Breast epithelium (tissue), 4 donors: ENCODE measurements at regions not wholly inside any gene's neighbourhood (a gene's known extent, or its start where the extent isn't known, plus 50 kb on each side); places are given as distances from the start of the nearest gene placed in this dataset.

ENCODE experiments used
- DNase-seq, 2 donors: peaks; one replicate each; pipeline ENCODE4 v3.0.0-alpha.2; 2019; ENCODE audit warnings: low spot score in 2 of 2
- H3K27ac ChIP-seq, 2 donors: fragments of 200-600 bp; sonication (generic) in 1 of 2; one replicate each; pipeline ENCODE4 v1.5.1; 2016 to 2019; ENCODE audit warnings: mild to moderate bottlenecking in 1 of 2
- H3K27me3 ChIP-seq, 2 donors: fragments of 200-600 bp; sonication (generic) in 1 of 2; one replicate each; pipeline versions ENCODE4 v1.5.1 to v1.6.0; 2017 to 2019; ENCODE audit warnings: control low read depth in 1 of 2, mild to moderate bottlenecking in 1 of 2
- H3K36me3 ChIP-seq: fragments of 200-600 bp; one replicate; pipeline ENCODE4 v1.5.1; 2019
- H3K4me1 ChIP-seq, 2 donors: fragments of 200-600 bp; sonication (generic); one replicate each; pipeline ENCODE4 v1.5.1; 2016 to 2019; ENCODE audit warnings: control low read depth in 1 of 2
- H3K4me3 ChIP-seq, 3 donors: fragments of 200-600 bp; sonication (generic); 1 replicate in 2 of 3; 2 replicates in 1 of 3; pipeline ENCODE4 v1.5.1; 2016 to 2019; ENCODE audit warnings: mild to moderate bottlenecking in 3 of 3, moderate library complexity in 2 of 3
- H3K9me3 ChIP-seq, 2 donors: fragments of 200-600 bp; sonication (generic) in 1 of 2; one replicate each; pipeline ENCODE4 v1.5.1; 2016 to 2019; ENCODE audit warnings: control low read depth in 1 of 2
- CTCF ChIP-seq, 3 donors: fragments of 450-650 bp; IDR thresholded peaks; one replicate each; pipeline ENCODE4 v1.5.1; 2016 to 2017; ENCODE audit warnings: antibody characterized with exemption in 3 of 3, mild to moderate bottlenecking in 3 of 3, moderate library complexity in 3 of 3
- POLR2A ChIP-seq: fragments of 450-650 bp; IDR thresholded peaks from one replicate; pipeline ENCODE4 v1.6.1; 2016; ENCODE audit warnings: antibody characterized with exemption, mild to moderate bottlenecking, moderate library complexity
- POLR2AphosphoS5 ChIP-seq, 3 donors: sonication (generic); formaldehyde crosslinking; IDR thresholded peaks; one replicate each; pipeline ENCODE4 v1.6.1; 2017; ENCODE audit warnings: antibody characterized with exemption in 3 of 3
- intact Hi-C: fragments of 100-400 bp; cut with DNase I; formaldehyde crosslinking; loops from one replicate; pipeline ENCODE4 v1.15.1; 2023; ENCODE audit warnings: low total_unique reads

GRCh38 chr5:78706825-78707224 lies 58.3 kb upstream of the LHFPL2 start:
- no peak for DNase-seq
- Histone ChIP-seq H3K27me3 (no peaks in the 10 kb centered on the region), H3K9me3 (no peaks in the 10 kb centered on the region), H3K4me1 (no peaks in the 10 kb centered on the region), H3K36me3 (no peaks in the 10 kb centered on the region), H3K27ac (no peak overlapping the region), H3K4me3 (no peak overlapping the region)
- intact Hi-C loops: no loop called here
- no peak for TF ChIP-seq POLR2AphosphoS5 (IDR thresholded peaks at IDR 0.05)
- TF ChIP-seq POLR2A: no peak
- no peak for TF ChIP-seq CTCF (IDR thresholded peaks at IDR 0.05)

- no peaks in the 10 kb centered on the region for H3K9me3 ChIP-seq
- TF ChIP-seq POLR2A: no peak
- TF ChIP-seq POLR2AphosphoS5 (IDR thresholded peaks at IDR 0.05): no peak
- no peak for TF ChIP-seq CTCF (IDR thresholded peaks at IDR 0.05)
- H3K4me1 ChIP-seq: no peaks in the 10 kb centered on the region
- no peaks in the 10 kb centered on the region for H3K36me3 ChIP-seq
- no peak for DNase-seq
- H3K27me3 ChIP-seq: no peaks in the 10 kb centered on the region
- H3K27ac ChIP-seq: no peak overlapping the region
- intact Hi-C loops: no loop called here
- H3K4me3 ChIP-seq: no peak overlapping the region
Measured at GRCh38 chr5:78706381-78706780, 57.8 kb upstream of the LHFPL2 start.

GRCh38 chr5:78705826-78706225 lies 57.3 kb upstream of the LHFPL2 start:
- no peak for TF ChIP-seq POLR2A
- no peak for TF ChIP-seq CTCF (IDR thresholded peaks at IDR 0.05)
- TF ChIP-seq POLR2AphosphoS5 (IDR thresholded peaks at IDR 0.05): no peak
- Histone ChIP-seq H3K4me3 (no peak overlapping the region), H3K36me3 (no peaks in the 10 kb centered on the region), H3K27ac (no peak overlapping the region), H3K9me3 (no peaks in the 10 kb centered on the region), H3K27me3 (no peaks in the 10 kb centered on the region), H3K4me1 (no peaks in the 10 kb centered on the region)
- DNase-seq: no peak
- intact Hi-C loops: no loop called here

- intact Hi-C loops: no loop called here
- DNase-seq: no peak
- H3K27me3 ChIP-seq: no peaks in the 10 kb centered on the region
- H3K36me3 ChIP-seq: no peaks in the 10 kb centered on the region
- no peak overlapping the region for H3K4me3 ChIP-seq
- peak overlapping the region; percentile 9 to 17 for H3K27ac ChIP-seq
- TF ChIP-seq CTCF (IDR thresholded peaks at IDR 0.05): no peak
- no peak for TF ChIP-seq POLR2A
- no peak for TF ChIP-seq POLR2AphosphoS5 (IDR thresholded peaks at IDR 0.05)
- peaks cover 0 to 5% of the 10 kb centered on the region in 2 donors for H3K4me1 ChIP-seq
- no peaks in the 10 kb centered on the region for H3K9me3 ChIP-seq
Measured at GRCh38 chr5:78701795-78702410, 53.3 kb upstream of the LHFPL2 start.

- Histone ChIP-seq H3K27me3 (no peaks in the 10 kb centered on the region), H3K27ac (peak overlapping the region; percentile 76 to 77), H3K9me3 (peaks cover 0 to 4% of the 10 kb centered on the region in 2 donors), H3K4me3 (no peak overlapping the region), H3K4me1 (peaks cover 0 to 5% of the 10 kb centered on the region in 2 donors), H3K36me3 (no peaks in the 10 kb centered on the region)
- intact Hi-C loops: no loop called here
- TF ChIP-seq POLR2A (no peak), POLR2AphosphoS5 (IDR thresholded peaks at IDR 0.05) (peak in 1 of 3 donors; percentile 7)
- peak in 1 of 2 donors; percentile 85 for DNase-seq
Measured at GRCh38 chr5:78699552-78700153, 51.1 kb upstream of the LHFPL2 start.
